ENCODE measurements at regions not wholly inside any gene's neighbourhood (a gene's known extent, or its start where the extent isn't known, plus 50 kb on each side); places are given as distances from the start of the nearest gene placed in this dataset.
"Not testable (repeated sequence)": the region's sequence is repeated elsewhere in the genome, so short reads cannot be mapped to it uniquely, and the experiment has no call there.

DNA sequence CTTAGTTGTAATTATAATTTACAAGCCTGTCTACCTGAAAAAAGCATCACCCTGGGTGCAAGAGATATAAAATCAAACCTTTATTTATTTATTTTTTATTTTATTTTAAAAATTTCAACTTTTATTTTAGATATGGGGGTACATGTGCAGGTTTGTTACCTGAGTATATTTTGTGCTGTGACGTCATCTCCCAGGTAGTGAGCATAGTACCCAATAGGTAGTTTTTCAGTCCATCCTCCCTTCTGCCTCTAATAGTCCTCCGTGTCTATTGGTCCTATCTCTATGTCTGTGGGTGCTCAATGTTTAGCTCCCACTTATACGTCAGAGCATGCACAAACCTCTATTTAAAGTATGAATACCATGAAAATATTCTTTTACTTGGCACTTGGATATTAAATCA, 1846.3 kb downstream of the KHDRBS2 start:
- TF ChIP-seq POLR2AphosphoS5 (IDR thresholded peaks at IDR 0.05); EP300 (IDR thresholded peaks at IDR 0.05; ENCODE audit: low read depth); POLR2A (IDR thresholded peaks at IDR 0.05): not testable (repeated sequence)
- TF ChIP-seq, protein P1, sequence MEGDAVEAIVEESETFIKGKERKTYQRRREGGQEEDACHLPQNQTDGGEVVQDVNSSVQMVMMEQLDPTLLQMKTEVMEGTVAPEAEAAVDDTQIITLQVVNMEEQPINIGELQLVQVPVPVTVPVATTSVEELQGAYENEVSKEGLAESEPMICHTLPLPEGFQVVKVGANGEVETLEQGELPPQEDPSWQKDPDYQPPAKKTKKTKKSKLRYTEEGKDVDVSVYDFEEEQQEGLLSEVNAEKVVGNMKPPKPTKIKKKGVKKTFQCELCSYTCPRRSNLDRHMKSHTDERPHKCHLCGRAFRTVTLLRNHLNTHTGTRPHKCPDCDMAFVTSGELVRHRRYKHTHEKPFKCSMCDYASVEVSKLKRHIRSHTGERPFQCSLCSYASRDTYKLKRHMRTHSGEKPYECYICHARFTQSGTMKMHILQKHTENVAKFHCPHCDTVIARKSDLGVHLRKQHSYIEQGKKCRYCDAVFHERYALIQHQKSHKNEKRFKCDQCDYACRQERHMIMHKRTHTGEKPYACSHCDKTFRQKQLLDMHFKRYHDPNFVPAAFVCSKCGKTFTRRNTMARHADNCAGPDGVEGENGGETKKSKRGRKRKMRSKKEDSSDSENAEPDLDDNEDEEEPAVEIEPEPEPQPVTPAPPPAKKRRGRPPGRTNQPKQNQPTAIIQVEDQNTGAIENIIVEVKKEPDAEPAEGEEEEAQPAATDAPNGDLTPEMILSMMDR (IDR thresholded peaks at IDR 0.05): not testable (repeated sequence)
